ENCODE measurements at regions not wholly inside any gene's neighbourhood (a gene's known extent, or its start where the extent isn't known, plus 50 kb on each side); places are given as distances from the start of the nearest gene placed in this dataset.

DNA sequence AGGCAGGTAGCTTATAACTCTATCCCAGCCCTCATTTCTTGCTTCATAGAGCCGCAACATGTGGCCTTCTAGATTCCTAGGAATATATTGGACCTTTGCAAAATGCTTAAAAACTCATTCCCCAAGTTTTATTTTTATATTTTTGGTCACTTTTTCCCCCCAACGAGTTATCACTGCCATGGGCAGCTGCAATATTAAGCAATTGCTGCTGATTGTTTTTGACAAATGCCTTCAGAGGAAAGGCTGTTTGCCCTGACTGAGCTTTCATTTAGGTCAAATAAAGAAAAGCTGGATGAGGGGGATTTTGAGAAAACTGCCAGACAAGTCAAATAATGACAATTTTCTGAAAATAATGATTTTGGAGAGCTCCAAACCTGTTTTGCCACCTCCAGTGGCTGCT is 976.9 kb upstream of the MBL2 start:
- no peak for DNase-seq (ENCODE audit: low spot score)

DNA sequence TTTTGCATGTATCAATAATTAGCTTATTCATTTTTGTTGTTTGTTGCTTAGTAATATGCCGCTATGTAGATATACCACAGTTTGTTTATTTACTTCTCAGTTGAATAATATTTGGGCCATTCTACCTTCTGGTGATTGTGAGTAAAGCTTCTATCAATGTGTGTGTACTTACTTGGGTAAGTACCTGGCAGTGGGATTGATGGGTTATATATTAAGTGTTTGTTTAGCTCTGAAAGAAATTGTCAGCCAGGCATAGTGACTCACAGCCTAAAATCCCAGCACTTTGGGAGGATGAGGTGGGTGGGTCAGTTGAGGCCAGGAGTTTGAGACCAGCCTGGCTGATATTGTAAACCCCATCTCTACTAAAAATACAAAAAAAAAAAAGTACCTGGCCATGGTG is 975.7 kb upstream of the MBL2 start:
- no peak for DNase-seq (ENCODE audit: low spot score)

DNA sequence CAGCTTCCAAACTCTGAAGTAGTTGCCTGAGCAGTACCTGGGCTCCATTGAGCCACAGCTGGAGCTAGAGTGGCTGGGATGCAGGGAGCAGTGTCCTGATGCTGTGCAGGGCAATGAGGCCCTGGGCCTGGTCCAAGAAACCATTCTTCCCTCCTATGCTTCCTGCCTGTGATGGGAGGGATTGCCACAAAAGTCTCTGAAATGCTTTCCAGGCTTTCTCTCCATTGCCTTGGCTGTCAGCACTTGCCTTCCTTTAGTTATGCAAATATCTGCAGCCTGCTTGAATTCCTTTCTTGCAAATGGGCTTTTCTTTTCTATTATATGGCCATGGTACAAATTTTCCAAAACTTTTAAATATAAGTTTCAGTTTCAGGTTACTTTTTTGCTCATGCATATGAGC is 972.2 kb upstream of the MBL2 start:
- DNase-seq (ENCODE audit: low spot score), result no peak

DNA sequence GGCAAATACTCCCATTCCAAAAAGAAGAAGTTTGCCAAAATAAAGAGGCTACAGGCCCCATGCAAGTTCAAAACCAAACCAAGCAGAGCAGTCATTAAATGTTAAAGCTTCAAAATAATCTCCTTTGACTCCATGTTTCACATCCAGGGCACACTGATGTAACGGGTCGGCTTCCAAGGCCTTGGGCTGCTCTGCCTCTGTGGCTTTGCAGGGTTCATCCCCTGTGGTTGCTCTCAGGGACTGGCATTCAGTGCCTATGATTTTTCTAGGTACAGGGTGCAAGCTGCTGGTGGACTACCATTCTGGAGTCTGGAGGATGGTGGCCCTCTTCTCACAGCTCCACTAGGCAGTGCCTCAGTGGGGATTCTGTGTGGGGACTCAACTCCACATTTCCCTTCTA is 971.6 kb upstream of the MBL2 start:
- DNase-seq (ENCODE audit: low spot score), result no peak

DNA sequence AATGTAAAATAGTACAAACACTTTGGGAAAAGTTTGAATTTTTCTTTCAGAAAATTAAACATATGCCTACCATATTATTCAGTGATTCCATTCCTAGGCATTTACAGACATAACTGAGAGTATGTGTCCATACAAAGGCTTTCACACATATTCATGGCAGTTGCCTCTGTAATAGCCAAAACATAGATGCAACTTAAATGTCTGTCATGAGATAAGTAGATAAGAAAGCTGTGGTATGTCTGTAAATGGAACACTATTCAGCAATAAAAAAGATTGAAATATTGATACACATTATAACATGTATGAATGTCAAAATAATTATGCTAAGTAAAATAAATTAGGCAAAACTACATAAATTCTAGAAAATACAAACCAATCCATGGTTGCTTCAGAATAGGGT is 964.5 kb upstream of the MBL2 start:
- DNase-seq (ENCODE audit: low spot score), result no peak

DNA sequence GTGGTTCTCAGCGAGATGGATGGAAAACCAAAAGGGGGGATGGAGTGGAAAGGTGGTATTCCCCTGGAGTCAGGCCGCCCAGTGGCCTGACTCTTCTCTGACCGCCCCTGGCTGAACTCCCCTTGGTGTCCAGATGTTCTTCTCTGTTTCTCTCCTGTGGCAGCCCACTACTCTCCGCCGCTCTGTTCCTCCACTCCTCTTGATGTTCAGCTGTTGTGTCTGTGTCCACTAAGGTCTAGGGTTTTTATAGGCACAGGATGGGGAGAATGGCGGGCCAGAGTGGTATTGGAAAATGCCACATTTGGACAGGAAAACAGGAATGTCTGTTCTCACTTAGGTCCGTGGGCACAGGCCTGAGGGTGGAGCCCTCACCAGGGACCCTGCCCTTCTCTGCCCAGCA is 954.3 kb upstream of the MBL2 start:
- DNase-seq (ENCODE audit: low spot score), result no peak

DNA sequence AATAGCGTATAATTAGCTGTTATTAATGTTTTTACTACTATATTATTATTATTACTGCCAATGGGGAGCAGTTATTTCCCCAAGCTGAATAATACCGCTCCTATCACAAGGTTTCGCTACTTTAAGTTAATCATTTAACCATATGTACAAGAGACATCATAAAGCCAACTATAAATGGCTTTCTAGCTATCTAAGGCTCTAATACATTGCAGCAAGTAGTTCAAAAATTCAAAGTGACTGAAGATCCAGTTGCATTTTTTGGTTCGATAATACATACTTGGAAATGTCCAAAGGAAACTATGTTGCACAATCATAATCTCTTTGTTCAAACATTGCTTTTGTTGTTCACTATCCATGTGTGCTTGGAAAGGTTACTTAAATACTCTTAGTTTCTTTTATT is 952.0 kb upstream of the MBL2 start:
- DNase-seq (ENCODE audit: low spot score), result no peak

DNA sequence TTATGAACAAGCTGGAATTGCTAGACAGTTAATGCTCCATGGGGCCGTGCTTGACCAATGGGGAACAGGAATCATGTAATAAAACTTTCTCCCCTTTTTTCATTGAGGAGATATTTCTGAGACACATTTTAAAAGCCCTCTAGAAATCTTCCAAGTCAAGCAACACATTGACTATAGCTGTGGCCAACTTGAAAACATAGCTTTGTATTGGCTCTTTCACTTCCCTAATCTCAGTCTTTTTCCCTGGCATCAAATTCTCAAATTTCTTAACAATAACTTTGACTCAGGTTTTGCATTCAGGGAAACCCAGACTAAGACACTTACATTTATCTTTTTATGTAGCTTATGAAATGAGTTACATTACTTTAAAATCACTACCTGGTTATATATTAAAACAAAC is 947.1 kb upstream of the MBL2 start:
- no peak for DNase-seq (ENCODE audit: low spot score)

DNA sequence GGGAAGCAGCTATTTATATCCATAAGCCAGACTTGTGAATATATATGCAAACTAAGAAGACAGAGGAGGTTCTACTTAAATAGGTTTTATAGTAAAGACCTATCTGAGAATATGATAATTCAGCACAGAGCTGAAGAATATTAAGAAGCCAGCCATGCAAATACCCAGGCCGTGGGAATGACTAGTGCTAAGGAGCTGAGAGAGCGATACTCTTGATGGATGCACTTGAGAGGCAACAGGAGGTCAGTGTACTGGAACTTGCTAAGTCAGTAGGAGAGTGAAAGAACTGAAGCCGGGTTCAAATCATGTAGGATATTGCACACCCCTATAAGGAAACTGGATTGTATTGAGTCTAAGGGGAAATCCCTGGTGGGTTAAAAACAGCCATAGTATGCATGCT is 943.6 kb upstream of the MBL2 start:
- no peak for DNase-seq (ENCODE audit: low spot score)

DNA sequence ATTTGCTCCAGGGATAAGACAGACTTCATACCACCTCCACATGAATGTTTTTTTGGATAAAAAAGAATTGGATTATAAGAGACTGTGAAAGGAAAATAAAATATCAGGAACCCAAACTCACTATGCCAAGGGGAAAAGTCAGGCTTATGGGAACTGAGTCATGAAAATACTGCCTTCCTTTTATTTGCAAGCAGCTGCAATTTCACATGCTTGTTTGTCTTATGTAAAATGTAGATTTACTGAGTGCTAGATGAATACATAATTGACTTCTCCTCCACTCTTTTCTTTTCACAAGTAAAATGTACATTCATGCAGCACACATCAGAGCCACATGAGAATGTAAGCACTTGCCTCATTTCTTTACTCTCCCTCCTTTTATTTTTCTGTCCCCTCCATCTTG is 940.8 kb upstream of the MBL2 start:
- DNase-seq (ENCODE audit: low spot score), result no peak

DNA sequence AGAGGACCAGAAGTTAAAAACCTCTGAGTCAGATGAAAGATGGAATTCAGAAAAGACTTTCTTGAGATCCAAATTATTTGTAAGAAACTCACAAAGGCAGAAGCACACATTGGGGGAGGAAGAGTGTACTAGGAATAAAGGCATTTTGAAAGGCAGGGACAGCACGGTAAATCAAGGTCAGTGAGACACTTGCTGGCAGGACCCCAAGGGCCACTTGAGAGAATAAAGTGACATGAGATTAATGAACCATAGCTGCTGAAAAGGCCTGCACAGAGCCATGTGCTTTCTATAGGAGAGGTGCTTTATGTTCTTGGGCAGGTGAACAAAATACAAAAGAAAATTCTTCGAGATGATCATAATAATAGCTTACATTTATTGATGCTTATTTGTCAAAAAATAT is 929.9 kb upstream of the MBL2 start:
- DNase-seq (ENCODE audit: low spot score), result no peak

DNA sequence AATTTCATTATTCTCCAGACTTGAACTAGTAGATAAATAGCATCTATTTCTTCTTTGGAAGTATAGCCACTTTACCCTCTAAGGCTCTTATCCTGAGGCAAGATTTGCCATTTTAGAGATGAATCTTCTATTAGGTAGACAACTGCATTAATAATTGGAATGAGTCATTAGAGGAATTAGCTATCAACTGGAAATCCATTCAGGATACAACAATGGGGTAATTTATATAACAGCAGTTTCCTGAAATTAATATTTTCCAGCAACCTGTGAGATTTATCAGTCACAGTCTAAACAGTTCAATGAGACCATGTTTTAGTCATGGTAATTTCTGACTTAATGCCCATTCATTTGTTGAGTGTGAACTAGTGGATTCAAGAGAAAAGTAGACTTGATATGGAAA is 928.6 kb upstream of the MBL2 start:
- DNase-seq (ENCODE audit: low spot score), result no peak

DNA sequence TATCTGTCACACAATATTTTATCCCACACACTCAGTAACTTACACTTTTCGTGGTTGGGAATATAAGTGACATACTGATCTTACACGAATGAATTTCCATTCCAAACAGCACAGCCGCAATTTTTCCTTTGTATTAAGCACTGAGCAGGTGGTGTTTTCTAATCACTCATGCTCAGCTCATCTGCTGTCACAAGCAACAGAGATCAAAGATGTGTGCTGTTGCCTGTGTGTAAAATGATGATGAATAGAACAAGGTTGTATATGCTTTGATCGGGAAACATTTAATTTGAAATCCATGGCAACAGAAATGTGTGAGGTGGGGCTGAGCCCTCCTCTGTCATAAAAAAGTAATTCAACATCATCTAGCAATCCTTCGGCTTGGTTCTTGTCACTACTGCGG is 927.7 kb upstream of the MBL2 start:
- no peak for DNase-seq (ENCODE audit: low spot score)

DNA sequence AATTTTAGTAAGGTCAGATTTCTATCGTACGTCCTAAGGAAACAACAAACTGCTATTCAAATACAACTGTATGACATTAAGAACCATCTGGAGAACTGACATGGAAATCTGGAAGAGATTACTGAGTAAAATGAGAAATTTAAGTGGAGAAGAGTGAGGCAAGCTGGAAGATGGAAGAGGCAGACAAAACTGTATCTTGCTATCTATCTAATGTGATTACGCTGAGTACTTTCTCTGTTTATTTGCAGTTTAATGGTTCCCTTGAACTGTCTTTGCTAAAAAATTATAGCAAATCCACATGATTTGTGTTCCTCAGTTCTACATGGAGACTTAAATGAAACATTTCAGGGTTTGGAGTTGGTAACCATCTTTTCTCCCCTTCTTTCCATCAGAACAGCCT is 927.1 kb upstream of the MBL2 start:
- DNase-seq (ENCODE audit: low spot score), result no peak

DNA sequence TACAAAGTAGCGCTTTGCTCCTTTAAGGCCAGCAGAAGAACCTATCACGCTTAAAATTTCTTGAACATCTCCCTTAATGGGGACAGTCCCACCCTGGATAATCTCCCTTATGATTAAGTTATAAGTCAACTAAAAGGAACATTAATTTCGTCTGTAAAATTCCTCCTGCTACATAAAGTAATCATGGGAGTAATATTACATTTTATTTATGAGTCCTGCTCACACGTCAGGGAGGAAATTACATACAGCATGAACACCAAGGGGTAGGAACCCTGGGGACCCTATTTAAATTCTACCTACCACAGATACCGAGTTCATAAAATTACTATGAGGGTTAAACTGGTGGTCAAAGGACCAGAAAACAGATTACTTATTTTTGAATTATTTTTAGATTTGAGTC is 926.6 kb upstream of the MBL2 start:
- DNase-seq (ENCODE audit: low spot score), result no peak

DNA sequence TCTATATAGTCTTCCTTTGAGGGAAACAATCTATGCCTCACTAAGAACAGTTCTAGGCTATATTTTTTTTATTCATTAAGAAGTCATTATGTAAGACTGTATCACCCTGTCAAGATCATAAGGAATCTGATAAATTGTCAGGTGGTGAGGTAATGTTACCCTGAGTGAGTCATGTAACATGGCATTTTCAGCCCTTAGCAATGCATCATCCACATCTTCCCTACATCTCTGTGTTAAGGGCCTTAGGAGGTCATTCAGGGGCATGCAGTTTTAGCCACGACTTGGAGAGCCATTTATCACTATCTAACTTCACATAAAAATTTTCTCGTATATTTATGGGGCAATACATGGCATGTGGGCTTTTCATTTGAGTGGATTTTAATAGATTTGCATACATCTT is 924.5 kb upstream of the MBL2 start:
- no peak for DNase-seq (ENCODE audit: low spot score)

DNA sequence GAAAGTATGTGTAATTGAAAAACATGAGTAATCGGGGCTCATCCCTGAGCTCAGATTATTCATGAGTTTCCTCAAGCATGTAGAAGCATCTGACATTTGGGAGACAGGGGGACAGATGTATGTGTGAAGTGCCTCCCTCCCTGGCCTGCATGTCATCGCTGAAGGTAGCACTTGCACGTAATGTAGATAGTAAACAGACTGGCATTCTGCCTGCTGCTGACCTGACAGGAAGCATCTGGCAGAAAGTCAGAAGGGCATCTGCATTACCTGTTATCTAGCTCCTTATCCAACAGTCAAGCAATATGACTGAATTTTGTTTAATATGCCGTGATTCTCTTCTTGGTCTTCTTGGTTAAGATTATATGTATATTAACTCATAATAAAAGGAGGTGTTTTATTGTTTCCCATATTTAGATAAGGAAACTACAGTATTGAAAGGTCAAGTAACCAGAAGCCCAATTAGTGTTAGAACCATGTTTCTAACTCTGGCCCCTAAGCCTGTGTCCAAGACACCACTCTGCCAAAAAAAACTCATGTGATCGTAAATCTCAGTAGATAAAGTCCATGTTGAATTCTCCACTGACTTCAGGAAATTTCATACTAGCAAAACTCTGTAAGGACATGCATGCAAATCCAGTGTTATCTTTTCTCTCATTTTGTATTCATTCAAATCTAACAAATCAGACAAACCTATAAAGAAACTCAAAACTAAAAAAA is 918.1 kb upstream of the MBL2 start:
- no peak for DNase-seq (ENCODE audit: low spot score)

DNA sequence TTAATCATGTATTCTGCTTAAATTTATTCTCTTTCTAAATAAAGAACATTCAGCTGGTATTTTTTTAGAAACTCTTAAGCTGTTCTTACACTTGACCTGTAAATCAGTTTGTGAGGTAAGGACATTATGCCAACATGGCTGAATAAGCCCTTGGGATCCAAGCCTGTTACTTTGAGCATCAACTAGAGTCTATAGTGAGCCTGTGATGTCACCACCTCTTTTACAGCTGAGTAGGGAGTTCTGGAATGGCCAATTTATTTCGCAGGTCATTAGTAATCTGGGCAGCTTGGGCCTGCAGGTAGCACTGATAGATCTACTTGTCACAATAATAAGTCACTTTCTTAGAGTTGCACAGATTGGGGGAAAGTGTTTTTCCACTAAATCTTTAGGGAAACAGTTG is 915.2 kb upstream of the MBL2 start:
- no peak for DNase-seq (ENCODE audit: low spot score)

DNA sequence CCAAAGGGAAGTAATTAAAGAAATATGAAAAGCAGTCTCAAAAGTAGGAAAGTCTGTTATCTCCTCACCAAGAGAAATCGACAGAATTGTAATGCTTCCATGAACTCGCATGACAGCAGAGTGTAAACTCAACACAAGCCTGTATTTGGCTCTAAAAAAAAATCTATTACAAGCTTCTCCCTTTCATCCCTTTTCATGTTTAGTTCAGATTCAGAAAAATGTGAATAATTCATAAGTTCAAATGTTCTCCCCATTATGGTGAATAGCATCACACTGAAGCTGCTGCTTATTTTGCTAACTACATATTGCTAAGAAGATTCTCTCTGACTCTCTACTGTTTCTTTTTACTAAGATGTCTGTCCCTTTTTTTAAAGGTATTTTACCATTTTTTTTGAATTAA is 910.3 kb upstream of the MBL2 start:
- no peak for DNase-seq (ENCODE audit: low spot score)

DNA sequence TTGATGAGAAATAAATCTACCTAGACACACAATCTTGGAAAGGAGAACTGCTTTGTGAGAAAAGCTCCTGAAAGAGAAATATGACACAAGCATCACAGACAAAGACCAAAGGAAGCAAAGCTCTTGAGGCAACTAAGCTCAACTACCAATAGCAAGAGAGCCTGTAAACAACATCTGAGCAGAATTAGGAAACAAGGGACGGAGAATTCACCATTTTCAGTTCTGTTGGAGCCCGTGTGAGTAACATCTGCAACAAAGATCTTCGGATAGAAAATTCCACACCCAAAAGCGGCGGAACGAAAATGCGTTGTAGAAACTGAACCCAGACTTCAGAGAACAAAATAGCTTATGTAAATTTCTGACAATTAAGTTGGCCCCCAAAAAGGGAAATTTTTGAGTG is 909.9 kb upstream of the MBL2 start:
- DNase-seq (ENCODE audit: low spot score), result no peak

DNA sequence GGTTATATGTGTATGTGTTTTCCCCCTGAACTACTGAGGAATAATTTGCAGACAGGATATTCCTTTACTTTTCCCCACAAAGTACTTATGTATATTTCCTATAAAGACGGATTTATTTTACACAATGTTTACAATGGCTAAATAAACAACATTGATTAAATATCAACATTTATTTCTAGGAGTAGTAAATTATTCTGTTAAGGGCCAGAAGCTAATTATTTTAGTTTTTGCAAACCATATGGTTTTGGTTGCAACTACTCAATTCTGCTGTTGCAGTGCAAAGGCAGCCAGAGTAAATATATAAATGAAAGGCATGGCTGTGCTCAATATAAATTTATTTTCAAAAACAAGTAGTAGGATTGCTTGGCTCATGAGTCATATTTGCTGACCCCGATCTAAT is 907.1 kb upstream of the MBL2 start:
- DNase-seq (ENCODE audit: low spot score), result no peak

DNA sequence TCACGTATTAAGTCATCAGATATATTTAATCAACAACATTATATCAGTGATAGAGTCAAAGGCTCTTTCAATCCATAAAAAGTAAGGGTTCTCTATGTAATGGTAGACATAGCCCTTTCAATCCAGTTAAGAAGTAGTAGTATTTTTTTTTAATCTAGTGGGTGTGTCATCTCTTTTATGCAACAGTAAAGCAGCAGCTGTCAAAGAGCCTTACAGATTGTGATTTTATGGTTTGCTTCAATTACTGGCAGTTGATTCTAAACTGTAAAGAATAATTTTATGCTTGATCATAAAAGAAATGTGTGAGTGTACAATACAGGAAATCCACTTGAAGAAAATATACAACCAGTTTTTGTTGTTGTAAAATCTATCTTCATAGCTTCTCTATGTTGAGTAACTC is 902.6 kb upstream of the MBL2 start:
- DNase-seq (ENCODE audit: low spot score), result no peak

DNA sequence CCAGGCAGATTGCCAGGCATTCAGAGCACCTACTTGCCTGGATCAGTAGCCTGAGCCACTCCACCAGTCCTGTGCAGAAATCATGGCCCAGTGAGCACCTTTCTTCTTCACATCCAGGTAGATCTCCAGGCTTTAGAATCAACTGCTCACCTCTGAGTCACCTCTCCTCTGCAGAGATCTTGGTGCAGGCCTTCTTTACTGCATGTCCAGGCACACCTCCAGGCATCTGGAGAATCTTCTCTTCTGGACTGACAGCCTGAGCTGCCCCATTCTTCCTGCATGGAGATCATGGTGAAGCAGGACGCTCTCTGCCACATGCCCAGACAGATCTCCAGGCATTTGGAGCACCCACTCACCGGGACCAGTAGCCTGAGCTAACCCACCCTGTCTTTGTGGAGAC is 894.5 kb upstream of the MBL2 start:
- DNase-seq (ENCODE audit: low spot score), result no peak

DNA sequence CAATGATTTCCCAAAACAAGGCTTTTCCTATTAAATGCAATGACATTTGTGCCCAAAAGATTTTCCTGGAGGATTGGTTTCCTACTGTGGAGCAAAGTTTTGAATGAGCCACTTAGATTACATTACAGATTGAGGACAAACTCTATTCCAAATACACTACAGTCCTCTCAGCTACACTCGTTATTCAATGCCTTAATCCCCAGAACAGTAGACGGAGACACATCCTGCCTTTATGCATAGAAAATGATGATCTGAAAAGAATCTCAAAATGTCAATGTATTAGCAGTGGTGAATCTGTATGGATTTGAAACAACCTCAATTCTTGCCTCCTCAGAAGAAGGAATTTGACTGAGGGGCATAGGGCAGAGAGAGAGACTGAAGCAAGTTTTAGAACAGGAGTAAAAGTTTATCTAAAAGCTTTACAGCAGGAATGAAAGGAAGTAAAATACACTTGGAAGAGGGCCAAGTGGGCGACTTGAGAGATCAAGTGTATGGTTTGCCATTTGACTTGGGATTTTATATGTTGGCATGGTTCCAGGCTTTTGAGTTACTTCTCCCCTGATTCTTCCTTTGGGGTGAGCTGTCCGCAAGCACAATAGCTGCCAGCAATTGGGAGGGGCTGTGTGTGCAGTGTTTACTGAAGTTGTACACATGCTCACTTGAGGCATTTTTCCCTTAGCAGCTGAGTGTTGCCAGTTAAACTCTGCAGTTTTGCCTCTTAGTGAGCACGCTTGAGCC is 891.9 kb upstream of the MBL2 start:
- DNase-seq (ENCODE audit: low spot score), result no peak

All from germinal center (tissue), 1 donor.